NT2/D1 (cell line): ENCODE measurements at regions not wholly inside any gene's neighbourhood (a gene's known extent, or its start where the extent isn't known, plus 50 kb on each side); places are given as distances from the start of the nearest gene placed in this dataset.
"Not testable (repeated sequence)": the region's sequence is repeated elsewhere in the genome, so short reads cannot be mapped to it uniquely, and the experiment has no call there.

Experiments used
- DNase-seq: peaks from one replicate; pipeline ENCODE4 v3.0.0-alpha.2; 2011; ENCODE audit warnings: low read depth, low spot score
- H3K27me3 ChIP-seq: 2 replicates; pipeline ENCODE4 v1.6.0; 2011; ENCODE audit warnings: mild to moderate bottlenecking; ENCODE audit not compliant: insufficient read length, insufficient read depth
- H3K36me3 ChIP-seq: 2 replicates; pipeline ENCODE4 v1.6.1; 2011; ENCODE audit warnings: mild to moderate bottlenecking, low read length, mixed read lengths; ENCODE audit not compliant: insufficient read depth, insufficient read length
- H3K4me1 ChIP-seq: 2 replicates; pipeline ENCODE4 v1.5.1; 2011; ENCODE audit not compliant: insufficient read depth, insufficient read length
- H3K4me3 ChIP-seq: 2 replicates; pipeline ENCODE4 v1.5.1; 2011; ENCODE audit warnings: low read depth; ENCODE audit not compliant: insufficient read length
- H3K9ac ChIP-seq: 2 replicates; pipeline ENCODE4 v1.6.0; 2011; ENCODE audit warnings: low read depth; ENCODE audit not compliant: insufficient read length
- H3K9me3 ChIP-seq: 2 replicates; pipeline ENCODE4 v1.5.1; 2011; ENCODE audit warnings: mild to moderate bottlenecking, low read length; ENCODE audit not compliant: insufficient read depth
- SUZ12 ChIP-seq: IDR thresholded peaks from 2 replicates; pipeline ENCODE4 v1.6.1; 2011; ENCODE audit not compliant: insufficient read length, insufficient read depth; ENCODE audit errors: extremely low read depth
- YY1 ChIP-seq: IDR thresholded peaks from 2 replicates; pipeline ENCODE4 v1.6.1; 2011; ENCODE audit not compliant: insufficient read length, insufficient read depth
- ZNF274 ChIP-seq: IDR thresholded peaks from 2 replicates; pipeline ENCODE4 v1.6.1; 2011; ENCODE audit warnings: mild to moderate bottlenecking, low read depth, low read length

GRCh38 chr3:22378869-22379268, 627.9 kb upstream of the ZNF385D start:
- H3K36me3 ChIP-seq, result no peaks in the 10 kb centered on the region
- DNase-seq, result no peak
- no peak overlapping the region for H3K4me3 ChIP-seq
- TF ChIP-seq ZNF274, result no peak
- TF ChIP-seq SUZ12, result no peak
- TF ChIP-seq YY1, result no peak
- H3K9ac ChIP-seq, result no peak overlapping the region
- no peaks in the 10 kb centered on the region for H3K4me1 ChIP-seq
- H3K9me3 ChIP-seq, result no peaks in the 10 kb centered on the region
- peaks cover 12% of the 10 kb centered on the region for H3K27me3 ChIP-seq

DNA sequence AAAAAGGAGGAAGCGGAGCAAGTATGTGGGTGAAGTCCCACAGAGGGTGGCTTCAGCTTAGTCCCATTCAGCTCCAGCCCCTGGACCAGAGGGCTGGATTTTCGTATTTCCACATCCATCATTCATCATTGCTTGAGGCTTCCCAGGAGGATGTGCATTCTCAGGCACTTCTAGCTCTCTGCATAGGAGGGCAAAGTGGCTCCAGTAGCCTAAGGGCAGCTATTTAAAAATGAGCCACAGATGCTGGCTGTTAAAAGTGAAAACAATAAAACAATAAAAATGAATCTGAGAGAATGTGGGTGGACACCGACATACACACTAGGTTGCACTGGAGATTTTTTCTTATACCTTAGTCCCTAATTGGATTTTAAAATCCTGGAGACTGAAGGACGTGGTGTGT, 629.2 kb upstream of the ZNF385D start:
- TF ChIP-seq SUZ12, result no peak
- no peak for DNase-seq

DNA sequence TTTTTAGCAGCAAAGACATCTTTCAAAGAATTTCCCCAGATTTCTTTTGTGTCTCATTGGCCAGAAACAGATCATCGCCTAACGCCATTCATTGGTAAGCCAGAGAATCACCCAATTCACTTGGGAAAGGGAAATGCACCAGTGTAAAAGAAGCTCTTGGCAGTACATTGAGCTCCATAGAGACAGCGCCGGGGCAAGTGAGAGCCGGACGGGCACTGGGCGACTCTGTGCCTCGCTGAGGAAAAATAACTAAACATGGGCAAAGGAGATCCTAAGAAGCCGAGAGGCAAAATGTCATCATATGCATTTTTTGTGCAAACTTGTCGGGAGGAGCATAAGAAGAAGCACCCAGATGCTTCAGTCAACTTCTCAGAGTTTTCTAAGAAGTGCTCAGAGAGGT, 630.6 kb upstream of the ZNF385D start:
- H3K36me3 ChIP-seq, H3K4me3 ChIP-seq, DNase-seq, H3K9me3 ChIP-seq, H3K27me3 ChIP-seq, H3K9ac ChIP-seq, H3K4me1 ChIP-seq: not testable (repeated sequence)

More for the DNA sequence above, 629.2 kb upstream of the ZNF385D start:
- Histone ChIP-seq H3K4me1 (no peaks in the 10 kb centered on the region), H3K36me3 (no peaks in the 10 kb centered on the region), H3K9ac (no peak overlapping the region), H3K9me3 (no peaks in the 10 kb centered on the region), H3K27me3 (no peaks in the 10 kb centered on the region), H3K4me3 (no peak overlapping the region)

- no peaks in the 10 kb centered on the region for H3K4me1 ChIP-seq
- H3K9me3 ChIP-seq, result no peaks in the 10 kb centered on the region
- no peak overlapping the region for H3K4me3 ChIP-seq
- no peak for DNase-seq
- no peak overlapping the region for H3K9ac ChIP-seq
- H3K36me3 ChIP-seq, result no peaks in the 10 kb centered on the region
- no peak for TF ChIP-seq SUZ12
- TF ChIP-seq ZNF274, result no peak
- no peak for TF ChIP-seq YY1
- no peaks in the 10 kb centered on the region for H3K27me3 ChIP-seq
Measured at GRCh38 chr3:22383285-22383684, 632.3 kb upstream of the ZNF385D start.

- Histone ChIP-seq H3K9ac (no peak overlapping the region), H3K4me1 (no peaks in the 10 kb centered on the region), H3K36me3 (no peaks in the 10 kb centered on the region), H3K4me3 (no peak overlapping the region), H3K9me3 (no peaks in the 10 kb centered on the region), H3K27me3 (no peaks in the 10 kb centered on the region)
- TF ChIP-seq YY1 (no peak), ZNF274 (no peak)
- DNase-seq, result no peak
Measured at GRCh38 chr3:22386107-22386506, 635.1 kb upstream of the ZNF385D start.

DNA sequence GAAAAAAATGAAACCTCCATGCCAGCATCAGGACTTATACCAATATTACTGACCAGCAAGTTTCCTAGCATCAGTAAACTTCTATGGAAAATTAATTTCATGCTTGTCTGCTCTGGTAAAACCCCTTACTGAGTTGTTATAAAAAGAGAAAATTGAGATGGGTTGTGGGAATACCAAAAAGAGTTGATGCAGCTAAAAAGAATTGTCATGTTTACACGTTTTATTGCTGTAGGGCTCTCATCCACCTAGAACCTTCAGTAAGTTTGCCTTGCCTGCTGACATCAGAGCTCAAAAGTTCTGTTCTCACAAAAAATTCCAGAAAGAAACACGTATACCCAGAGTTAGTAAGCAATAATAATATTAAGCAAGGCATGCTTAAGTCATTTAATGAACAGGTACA, 641.3 kb upstream of the ZNF385D start:
- H3K4me1 ChIP-seq, result no peaks in the 10 kb centered on the region
- no peak overlapping the region for H3K9ac ChIP-seq
- no peaks in the 10 kb centered on the region for H3K9me3 ChIP-seq
- H3K36me3 ChIP-seq, result no peaks in the 10 kb centered on the region
- DNase-seq, result no peak
- no peak for TF ChIP-seq SUZ12
- no peak for TF ChIP-seq YY1
- TF ChIP-seq ZNF274, result no peak
- no peak overlapping the region for H3K4me3 ChIP-seq
- H3K27me3 ChIP-seq, result no peaks in the 10 kb centered on the region

DNA sequence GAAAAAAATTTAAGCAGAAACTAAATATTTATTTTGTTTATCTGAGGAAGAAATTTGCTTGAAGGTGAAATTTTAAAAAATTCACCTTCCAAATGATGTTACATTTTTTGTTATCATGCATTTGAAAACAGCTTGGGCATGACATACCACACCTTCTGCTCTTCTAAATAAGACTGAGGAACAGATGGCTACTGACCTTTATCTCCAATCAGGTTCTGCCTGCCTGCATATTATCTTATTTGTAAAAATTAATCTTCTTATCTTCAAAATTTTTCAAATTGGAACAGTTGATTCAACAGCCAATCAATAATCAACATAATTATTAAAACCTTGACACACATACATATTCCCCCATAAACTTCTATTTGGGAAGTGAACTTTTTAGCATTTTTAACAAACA, 641.8 kb upstream of the ZNF385D start:
- DNase-seq, result no peak
- no peaks in the 10 kb centered on the region for H3K9me3 ChIP-seq

GRCh38 chr3:22399566-22399965, 648.6 kb upstream of the ZNF385D start:
- TF ChIP-seq SUZ12 (no peak), ZNF274 (no peak), YY1 (no peak)
- DNase-seq, result no peak
- no peaks in the 10 kb centered on the region for H3K27me3 ChIP-seq

More for the DNA sequence above, 641.8 kb upstream of the ZNF385D start:
- no peak for TF ChIP-seq YY1
- TF ChIP-seq SUZ12, result no peak
- no peak for TF ChIP-seq ZNF274
- no peak overlapping the region for H3K9ac ChIP-seq
- H3K4me1 ChIP-seq, result no peaks in the 10 kb centered on the region
- no peaks in the 10 kb centered on the region for H3K27me3 ChIP-seq
- H3K36me3 ChIP-seq, result no peaks in the 10 kb centered on the region
- no peak overlapping the region for H3K4me3 ChIP-seq

More at GRCh38 chr3:22399566-22399965, 648.6 kb upstream of the ZNF385D start:
- Histone ChIP-seq H3K9me3 (no peaks in the 10 kb centered on the region), H3K36me3 (no peaks in the 10 kb centered on the region), H3K4me3 (no peak overlapping the region), H3K4me1 (no peaks in the 10 kb centered on the region), H3K9ac (no peak overlapping the region)
